ENCODE measurements at regions not wholly inside any gene's neighbourhood (a gene's known extent, or its start where the extent isn't known, plus 50 kb on each side); places are given as distances from the start of the nearest gene placed in this dataset.
"Not testable (repeated sequence)": the region's sequence is repeated elsewhere in the genome, so short reads cannot be mapped to it uniquely, and the experiment has no call there.

DNA sequence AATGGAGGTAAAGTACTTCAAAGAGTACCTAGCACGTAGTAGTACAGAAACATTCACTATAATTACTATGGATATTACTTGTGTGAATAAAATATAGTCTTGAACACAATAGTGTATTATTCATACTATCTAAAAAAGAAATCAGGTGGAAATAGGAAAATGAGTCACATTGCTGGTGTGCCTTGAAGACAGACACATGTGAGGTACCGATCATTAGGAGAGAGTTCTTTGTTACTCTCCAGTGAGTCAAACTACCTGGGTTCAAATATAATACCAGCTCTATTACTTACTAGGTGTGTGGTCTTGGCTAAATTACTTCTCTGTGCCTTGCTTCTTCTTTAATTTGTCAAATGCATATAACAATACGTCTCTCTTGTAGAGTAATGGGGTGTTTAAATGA lies 50.8 kb upstream of the BEND6 start:
- H3K27ac ChIP-seq, result peak overlapping the region; percentile 38
- DNase-seq (ENCODE audit: low read depth, low spot score), result peak; percentile 36

DNA sequence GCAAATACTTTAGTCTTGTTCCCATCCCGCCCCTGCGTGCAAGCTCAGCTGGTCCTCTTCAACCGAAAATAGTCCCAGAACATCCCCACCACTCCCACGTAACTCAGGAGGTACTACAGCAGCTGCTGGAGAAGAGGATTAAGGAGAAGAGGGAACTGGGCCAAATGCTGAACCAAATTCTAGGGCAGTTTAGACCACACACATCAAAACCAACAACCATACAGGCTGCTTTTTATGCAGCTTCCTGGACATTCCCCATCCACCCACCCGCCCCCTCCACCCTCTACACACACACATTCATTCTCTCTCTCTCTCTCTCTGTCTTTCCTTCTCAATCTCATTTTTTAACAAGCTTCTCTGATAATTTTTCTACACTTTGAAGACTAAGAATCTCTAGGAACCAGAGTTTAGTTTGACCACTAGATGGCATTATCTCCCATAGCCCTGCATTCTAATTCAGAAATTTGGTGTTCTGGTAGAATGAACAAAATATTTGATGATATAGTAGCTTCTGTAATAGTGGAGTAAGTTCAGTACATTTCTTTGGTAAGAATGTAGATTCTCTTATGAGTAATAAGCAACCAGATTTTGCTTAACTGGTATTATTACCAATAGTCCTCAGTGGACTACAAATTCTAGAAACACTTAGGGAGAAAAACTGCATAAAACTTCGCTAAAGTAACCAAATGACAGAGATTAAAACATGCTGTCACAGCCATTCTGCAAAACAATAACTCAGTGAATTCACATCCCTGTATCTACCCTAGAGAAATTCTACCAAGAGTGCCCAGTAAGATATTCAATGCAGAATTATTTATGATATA lies 52.1 kb upstream of the BEND6 start:
- no peak for DNase-seq (ENCODE audit: low read depth, low spot score)
- no peak overlapping the region for H3K27ac ChIP-seq

DNA sequence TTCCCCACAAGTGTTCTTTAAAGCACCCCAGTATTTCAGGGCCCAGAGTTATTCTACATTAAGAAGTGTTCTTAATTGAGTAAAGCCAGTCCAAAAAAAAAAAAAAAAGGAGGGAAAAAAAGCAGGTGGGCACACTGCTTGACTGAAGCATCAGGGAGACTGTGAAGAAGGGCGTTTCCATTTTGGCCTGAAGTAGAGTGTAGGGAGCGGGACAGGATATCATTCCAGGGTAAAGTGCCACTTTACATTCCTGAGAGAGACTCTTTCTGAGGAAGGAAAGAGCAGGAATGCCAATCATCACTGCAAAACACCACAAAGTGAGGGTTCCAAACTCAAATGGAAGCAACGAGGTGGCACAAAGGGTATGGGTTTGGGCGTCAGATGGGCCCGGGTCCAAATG lies 54.1 kb upstream of the BEND6 start:
- no peak for DNase-seq (ENCODE audit: low read depth, low spot score)
- H3K27ac ChIP-seq, result no peak overlapping the region

GRCh38 chr6:56899753-56900152 lies 55.2 kb upstream of the BEND6 start:
- H3K27ac ChIP-seq, result no peak overlapping the region

GRCh38 chr6:56899311-56899710 lies 55.6 kb upstream of the BEND6 start:
- no peak overlapping the region for H3K27ac ChIP-seq
- no peak for DNase-seq (ENCODE audit: low read depth, low spot score)

More at GRCh38 chr6:56899753-56900152, 55.2 kb upstream of the BEND6 start:
- DNase-seq (ENCODE audit: low read depth, low spot score), result no peak

GRCh38 chr6:56897789-56898529 lies 56.9 kb upstream of the BEND6 start:
- H3K27ac ChIP-seq, result no peak overlapping the region
- no peak for DNase-seq (ENCODE audit: low read depth, low spot score)

GRCh38 chr6:56891754-56892153 lies 63.2 kb upstream of the BEND6 start:
- H3K27ac ChIP-seq, result no peak overlapping the region
- DNase-seq (ENCODE audit: low read depth, low spot score), result no peak

- no peak for DNase-seq (ENCODE audit: low read depth, low spot score)
- peak overlapping the region; percentile 31 for H3K27ac ChIP-seq
These were observed 64.1 kb upstream of the BEND6 start for GRCh38 chr6:56890683-56891429.

DNA sequence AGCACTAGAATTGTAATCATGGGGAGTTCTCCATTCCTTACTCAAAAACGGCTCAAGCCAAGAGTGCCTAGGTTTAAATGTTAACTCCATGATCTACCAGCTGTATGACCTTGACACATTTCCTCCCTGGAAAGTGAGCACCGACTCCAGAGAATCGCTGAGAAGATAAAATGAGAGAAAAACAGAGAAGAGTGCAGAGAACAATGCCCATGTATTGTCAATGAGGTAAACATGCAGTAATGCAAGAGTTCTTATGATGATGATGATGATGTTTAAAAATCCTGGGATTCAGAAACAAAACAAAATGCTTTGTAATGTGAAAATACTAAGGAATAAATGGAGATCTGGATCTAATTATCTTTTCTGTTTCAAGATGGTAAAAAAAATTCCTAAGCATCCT lies 64.8 kb upstream of the BEND6 start:
- no peak overlapping the region for H3K27ac ChIP-seq
- DNase-seq (ENCODE audit: low read depth, low spot score), result no peak

DNA sequence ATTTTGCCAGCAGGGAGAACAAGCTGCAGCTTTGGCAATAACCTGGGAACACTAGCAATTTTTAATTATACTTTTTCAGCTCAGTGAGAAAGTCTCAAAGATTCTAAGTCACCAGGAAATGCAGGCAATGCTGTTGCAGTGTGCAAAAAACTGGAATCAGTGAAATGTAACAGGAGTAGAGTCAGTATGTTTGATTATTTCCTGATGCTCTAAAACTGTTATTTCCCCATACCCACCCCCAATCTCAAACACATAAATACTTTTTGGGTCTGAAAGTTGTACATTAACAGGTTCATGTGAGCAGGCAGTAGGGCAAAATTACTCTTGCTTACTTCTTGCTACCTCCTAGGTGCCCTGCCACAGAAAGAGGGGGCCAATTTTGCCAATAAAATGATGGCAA lies 65.4 kb upstream of the BEND6 start:
- H3K27ac ChIP-seq, result no peak overlapping the region
- DNase-seq (ENCODE audit: low read depth, low spot score), result no peak

DNA sequence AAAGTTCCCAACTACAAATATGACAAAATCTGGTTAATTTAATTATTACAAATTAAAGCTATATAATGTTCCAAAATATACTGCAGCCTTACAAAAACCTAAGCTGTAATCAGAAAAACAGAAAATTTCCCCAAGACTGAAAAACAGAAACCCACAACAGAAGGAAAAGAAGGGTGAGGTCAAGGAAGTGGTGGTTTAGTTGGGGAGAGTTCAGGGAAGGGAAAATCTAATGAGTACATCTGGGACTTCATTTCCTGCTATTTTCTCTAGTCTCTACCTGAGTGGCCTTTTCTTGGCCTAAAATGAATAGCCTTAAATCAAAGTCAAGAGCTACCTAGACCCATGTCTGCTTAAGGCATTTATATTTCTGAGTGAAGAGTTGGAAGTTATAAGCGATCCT lies 66.2 kb upstream of the BEND6 start:
- H3K27ac ChIP-seq, result no peak overlapping the region
- DNase-seq (ENCODE audit: low read depth, low spot score), result no peak

- DNase-seq (ENCODE audit: low read depth, low spot score), result no peak
- H3K27ac ChIP-seq, result no peak overlapping the region
These were observed 67.8 kb upstream of the BEND6 start for GRCh38 chr6:56887086-56887485.

DNA sequence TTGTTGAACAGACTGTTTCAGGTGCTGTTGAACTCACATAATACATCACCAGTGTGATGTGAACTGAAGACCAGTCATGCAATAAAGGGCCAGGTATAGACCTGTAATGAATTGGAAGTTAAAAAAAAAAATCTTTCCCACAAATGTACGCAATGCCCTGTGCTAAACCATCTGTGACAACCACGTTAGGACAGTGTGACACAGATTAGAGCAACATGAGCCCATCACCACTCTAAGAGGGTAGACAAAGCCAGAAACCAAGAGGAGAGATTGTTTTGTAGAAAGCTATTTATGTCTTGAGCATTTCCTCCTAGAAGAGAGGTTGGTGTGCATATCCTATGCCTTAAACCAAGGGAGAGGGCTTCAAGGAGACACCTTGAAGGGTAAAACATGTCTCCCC lies 77.0 kb upstream of the BEND6 start:
- H3K27ac ChIP-seq, result no peak overlapping the region
- no peak for DNase-seq (ENCODE audit: low read depth, low spot score)

DNA sequence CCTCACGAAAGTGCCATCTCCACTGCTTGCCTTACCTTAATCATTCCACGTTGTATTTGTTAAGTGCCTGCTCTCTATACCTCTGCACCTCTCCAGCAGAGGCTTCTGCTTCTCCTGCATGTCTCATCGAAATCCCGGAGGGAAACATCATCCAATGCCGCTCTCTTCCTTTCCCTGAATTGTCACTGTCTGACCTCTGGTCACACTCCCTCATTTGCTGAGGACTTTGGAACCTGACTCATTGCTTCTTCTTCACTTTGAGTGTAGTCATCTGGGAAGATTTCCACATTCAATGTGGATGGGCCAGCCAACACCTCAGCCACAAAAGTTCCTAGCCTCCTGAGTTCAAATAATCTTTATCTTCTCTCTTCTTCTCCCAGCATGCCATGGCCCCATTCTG lies 78.9 kb upstream of the BEND6 start:
- DNase-seq (ENCODE audit: low read depth, low spot score), result no peak
- H3K27ac ChIP-seq, result no peak overlapping the region

DNA sequence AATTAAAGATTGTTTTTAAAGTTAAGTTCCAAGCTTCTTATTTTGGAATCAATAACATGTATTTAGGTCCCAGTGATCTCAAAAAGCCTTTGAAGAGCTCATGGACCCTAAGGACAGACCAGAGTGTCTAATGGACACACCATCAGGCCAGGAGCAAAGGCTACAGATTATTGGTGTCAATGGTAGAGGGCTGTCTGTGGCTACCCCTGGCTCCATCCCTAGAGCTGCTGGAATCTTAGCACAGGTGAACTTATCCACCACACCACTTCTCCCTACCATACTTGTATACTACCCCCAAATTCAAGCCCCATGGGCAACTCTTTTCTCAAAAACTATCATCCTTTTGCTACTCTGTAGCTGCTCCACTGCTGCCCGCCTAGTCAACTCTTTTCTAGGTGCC lies 79.4 kb upstream of the BEND6 start:
- no peak for DNase-seq (ENCODE audit: low read depth, low spot score)
- no peak overlapping the region for H3K27ac ChIP-seq

GRCh38 chr6:56874328-56874727 lies 80.6 kb upstream of the BEND6 start:
- H3K27ac ChIP-seq, result no peak overlapping the region
- DNase-seq (ENCODE audit: low read depth, low spot score), result no peak

GRCh38 chr6:56870053-56870452 lies 84.9 kb upstream of the BEND6 start:
- not testable (repeated sequence) for H3K27ac ChIP-seq

DNA sequence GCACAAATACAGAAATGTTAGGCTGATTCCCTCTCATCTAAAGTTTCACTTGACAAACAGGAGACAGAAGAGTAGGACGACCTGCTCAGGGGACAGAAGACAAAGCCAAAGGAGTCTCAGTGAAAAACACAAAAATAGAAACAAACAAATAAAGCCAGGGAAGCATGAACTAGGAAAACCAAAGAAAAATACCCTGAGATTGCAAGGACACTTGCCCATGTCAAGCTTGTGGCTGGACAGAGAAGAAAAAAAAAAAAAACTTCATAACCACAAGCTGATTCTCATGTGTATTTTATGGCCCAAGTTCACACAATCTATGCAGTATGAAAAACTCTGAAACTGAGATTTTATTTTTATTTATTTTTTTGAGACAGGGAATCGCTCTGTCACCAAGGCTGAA lies 85.6 kb upstream of the BEND6 start:
- H3K27ac ChIP-seq, result no peak overlapping the region
- DNase-seq (ENCODE audit: low read depth, low spot score), result no peak

More at GRCh38 chr6:56870053-56870452, 84.9 kb upstream of the BEND6 start:
- DNase-seq (ENCODE audit: low read depth, low spot score), result not testable (repeated sequence)

DNA sequence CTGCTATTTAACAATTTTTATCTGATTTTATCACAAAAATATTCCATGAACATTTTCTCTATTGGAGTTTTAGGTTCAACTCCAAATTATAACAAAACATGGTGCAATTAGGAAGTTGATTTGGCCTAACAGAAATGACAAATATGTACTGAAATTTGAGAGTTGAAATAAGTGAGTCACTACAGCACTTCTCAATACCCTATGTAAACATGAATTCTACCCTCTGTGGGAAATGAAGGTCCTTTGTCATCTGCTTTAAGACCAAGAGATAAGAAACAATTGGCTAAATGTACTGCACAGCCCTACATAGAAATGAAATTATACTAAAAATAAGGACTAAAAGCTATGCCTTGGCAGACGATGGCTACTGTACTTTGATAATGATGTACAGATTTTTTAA lies 86.2 kb upstream of the BEND6 start:
- peak overlapping the region; percentile 44 for H3K27ac ChIP-seq

DNA sequence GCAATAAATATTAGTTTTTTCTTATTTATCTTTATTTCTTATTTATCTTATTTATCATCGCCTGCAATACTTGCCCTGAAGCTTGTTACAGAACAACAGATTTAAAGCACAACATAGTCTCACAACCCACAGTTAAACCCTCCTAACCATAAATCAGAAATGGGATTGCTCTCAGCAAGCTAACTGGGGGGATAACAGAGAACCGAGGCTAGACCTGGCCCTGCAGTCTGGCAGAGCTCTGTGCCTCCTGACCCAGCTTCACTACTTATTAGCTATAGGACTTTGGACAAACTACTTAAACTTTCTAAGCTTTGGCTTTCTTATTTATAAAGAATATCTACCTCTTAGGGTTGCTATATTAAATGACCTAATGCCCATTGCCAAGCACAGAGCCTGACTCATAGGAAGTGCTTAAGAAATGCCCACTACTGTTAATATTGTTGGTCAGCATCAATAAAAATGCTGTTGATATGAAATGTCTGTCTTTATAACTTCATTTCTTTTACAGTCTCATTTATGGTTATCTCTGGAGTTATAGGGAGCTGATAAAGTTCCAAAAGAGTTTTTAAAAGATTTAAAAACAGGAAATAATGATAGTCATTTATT lies 87.9 kb upstream of the BEND6 start:
- no peak overlapping the region for H3K27ac ChIP-seq
- no peak for DNase-seq (ENCODE audit: low read depth, low spot score)

More for the DNA sequence above, 86.2 kb upstream of the BEND6 start:
- no peak for DNase-seq (ENCODE audit: low read depth, low spot score)

Data from epithelial cell of prostate (primary cell).